ENCODE measurements at regions not wholly inside any gene's neighbourhood (a gene's known extent, or its start where the extent isn't known, plus 50 kb on each side); places are given as distances from the start of the nearest gene placed in this dataset.

DNA sequence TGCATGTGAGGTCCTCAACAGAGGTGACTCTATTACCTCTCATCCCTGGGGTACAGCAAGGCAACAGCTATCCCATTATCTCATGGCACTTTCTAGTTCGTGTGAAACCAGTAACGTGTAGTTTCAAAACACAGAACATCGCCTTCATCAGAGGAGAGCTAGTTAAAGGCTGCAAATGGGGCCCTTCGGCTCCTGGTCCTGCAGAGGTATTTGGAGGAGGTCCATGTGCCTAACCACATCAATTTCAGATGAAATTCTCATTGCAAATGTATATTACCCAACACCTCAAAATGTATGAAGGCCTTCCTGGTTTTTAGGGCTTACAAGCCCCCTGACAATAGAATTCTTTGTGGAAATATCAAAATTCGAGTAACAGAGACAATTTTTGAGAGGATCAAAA, 95.7 kb upstream of the PSMD7 start:
- TF ChIP-seq, protein P1, sequence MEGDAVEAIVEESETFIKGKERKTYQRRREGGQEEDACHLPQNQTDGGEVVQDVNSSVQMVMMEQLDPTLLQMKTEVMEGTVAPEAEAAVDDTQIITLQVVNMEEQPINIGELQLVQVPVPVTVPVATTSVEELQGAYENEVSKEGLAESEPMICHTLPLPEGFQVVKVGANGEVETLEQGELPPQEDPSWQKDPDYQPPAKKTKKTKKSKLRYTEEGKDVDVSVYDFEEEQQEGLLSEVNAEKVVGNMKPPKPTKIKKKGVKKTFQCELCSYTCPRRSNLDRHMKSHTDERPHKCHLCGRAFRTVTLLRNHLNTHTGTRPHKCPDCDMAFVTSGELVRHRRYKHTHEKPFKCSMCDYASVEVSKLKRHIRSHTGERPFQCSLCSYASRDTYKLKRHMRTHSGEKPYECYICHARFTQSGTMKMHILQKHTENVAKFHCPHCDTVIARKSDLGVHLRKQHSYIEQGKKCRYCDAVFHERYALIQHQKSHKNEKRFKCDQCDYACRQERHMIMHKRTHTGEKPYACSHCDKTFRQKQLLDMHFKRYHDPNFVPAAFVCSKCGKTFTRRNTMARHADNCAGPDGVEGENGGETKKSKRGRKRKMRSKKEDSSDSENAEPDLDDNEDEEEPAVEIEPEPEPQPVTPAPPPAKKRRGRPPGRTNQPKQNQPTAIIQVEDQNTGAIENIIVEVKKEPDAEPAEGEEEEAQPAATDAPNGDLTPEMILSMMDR (IDR thresholded peaks at IDR 0.05; ENCODE audit: control insufficient read depth, extremely low read depth, insufficient read depth): no peak
- no peak for DNase-seq (ENCODE audit: low read depth)
- no peak overlapping the region for H3K4me3 ChIP-seq (ENCODE audit: low read depth, low read length)

DNA sequence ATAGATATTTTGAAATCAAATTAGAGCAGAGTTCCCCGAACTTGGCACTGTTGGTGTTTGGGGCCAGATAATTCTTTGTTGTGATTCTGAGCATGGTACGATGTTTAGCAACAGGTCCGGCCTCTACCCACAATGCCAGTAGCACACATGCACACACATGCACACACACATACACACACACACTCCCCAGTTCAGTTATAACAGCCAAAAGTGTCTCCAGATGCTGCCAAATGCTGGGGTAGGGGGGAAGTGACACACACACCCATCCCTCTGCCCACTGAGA, 96.8 kb upstream of the PSMD7 start:
- no peak for DNase-seq (ENCODE audit: low read depth)
- TF ChIP-seq, protein P1 (IDR thresholded peaks at IDR 0.05; ENCODE audit: control insufficient read depth, extremely low read depth, insufficient read depth): no peak
- H3K4me3 ChIP-seq (ENCODE audit: low read depth, low read length): no peak overlapping the region

DNA sequence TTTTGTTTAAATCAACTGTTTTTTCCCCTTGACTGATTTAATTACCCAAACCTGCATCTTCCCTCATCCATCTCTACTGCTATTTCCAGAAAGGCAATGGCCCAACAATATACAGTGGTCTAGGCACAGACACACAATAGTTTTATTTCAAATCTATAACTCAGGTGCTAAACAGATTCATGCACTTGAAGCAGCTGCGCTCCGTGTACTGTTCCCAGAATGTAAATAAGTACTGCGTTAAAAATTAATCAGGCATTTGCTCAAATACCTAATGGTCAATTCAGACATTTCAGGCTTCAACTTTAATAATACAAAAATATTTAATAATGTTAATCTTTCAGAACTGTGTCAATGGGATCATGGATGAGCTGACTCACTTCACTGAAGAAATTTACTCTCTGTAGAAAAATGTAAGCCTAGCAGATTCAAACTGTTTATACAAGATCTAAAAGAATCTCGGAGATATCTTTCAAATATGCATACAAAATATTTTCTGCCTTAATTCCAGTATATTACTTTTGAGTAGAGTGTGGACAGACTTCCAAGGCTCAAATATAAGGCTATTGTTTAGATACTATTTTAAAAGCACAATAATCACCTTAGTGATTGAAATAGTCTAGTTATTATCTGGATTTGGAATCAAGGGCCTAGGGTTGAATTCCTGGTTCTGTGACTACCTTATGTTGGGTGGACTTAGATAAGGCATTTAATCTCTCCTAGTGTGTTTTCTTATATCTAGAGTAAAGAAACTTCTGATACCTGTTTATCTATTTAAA, 97.4 kb upstream of the PSMD7 start:
- no peak overlapping the region for H3K4me3 ChIP-seq (ENCODE audit: low read depth, low read length)
- TF ChIP-seq, protein P1 (IDR thresholded peaks at IDR 0.05; ENCODE audit: control insufficient read depth, extremely low read depth, insufficient read depth): no peak
- DNase-seq (ENCODE audit: low read depth): no peak

DNA sequence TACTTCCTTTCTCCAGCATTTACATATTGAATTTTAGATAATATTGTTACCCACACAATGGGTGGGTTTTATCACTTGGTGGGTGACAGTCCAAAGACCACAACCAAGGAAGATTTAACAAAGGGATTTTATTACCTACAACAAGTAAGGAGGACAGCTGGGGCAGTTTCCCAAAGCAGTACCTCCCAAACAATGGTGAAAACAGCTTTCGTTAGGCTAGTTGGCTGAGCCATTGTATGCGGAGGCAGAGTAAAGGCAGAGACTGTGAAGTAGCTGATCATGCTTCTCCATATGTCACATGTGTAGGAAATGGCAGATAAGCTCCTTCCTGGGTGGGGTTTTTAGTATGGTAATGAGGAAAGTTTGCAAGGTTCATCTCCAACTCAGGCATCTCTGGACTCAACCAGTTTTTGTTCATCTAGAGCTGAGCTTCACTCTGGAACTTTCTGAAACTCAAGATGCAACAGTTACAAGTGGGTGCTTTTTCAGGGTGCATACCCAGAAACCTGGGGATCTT, 104.3 kb upstream of the PSMD7 start:
- no peak for DNase-seq (ENCODE audit: low read depth)
- TF ChIP-seq, protein P1 (IDR thresholded peaks at IDR 0.05; ENCODE audit: control insufficient read depth, extremely low read depth, insufficient read depth): no peak
- H3K4me3 ChIP-seq (ENCODE audit: low read depth, low read length): no peak overlapping the region

DNA sequence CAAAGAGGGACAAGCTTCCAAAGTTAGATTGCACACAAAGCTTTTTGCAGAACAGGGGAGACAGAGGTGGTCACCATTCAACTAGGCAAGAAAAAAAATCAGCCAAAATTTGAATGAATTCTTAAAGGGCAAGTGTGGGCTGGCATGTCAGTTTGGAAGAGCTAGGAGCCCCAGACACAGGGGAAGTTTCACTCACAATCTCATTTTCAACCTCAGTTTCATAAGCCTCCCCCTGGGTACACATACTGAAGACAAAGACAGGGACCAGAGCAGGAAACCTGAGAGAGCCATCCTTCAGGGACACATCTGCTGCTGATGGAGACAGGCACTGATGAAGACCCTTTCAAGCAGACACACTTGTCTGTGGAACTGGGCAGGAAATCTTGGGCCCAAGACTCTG, 106.3 kb upstream of the PSMD7 start:
- DNase-seq (ENCODE audit: low read depth): no peak
- TF ChIP-seq, protein P1 (IDR thresholded peaks at IDR 0.05; ENCODE audit: control insufficient read depth, extremely low read depth, insufficient read depth): no peak
- H3K4me3 ChIP-seq (ENCODE audit: low read depth, low read length): no peak overlapping the region

DNA sequence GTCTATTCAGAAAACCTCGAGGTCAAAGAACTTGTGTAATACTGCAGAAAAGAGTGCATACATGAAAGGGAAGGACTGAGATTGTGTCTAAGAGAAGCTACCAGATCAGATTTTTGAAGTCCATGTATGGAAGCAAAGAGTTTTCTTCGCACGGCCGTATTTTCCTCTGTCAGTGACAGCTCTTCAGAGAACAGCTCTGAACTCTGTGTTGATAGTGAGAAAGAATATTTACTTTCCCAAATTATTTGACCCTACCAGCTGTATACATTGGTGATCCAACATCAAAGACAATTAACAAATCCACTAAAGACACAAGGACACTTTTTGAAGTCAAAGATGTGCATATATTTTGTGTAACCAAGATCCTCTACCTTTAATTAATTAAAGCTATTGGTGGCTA, 107.8 kb upstream of the PSMD7 start:
- no peak overlapping the region for H3K4me3 ChIP-seq (ENCODE audit: low read depth, low read length)
- TF ChIP-seq, protein P1 (IDR thresholded peaks at IDR 0.05; ENCODE audit: control insufficient read depth, extremely low read depth, insufficient read depth): no peak
- no peak for DNase-seq (ENCODE audit: low read depth)

DNA sequence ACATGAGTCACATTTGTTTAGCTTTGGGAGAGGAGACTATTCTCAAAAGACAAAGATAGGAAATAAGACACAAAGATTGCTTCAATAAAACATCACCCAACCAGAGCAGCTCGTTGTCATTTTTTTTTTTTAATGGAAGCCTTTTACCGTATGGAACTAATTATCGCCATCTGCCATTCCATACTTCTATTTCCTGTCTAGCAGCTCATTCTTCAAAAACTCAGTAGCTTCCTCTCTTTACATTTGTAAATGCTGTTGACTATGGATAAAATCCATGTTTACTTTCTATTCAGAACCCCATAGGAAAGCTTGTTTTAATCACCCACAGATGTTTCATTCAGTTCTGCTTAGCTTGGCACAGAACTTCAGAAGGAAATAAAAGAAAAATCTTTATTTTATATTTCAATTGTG, 110.0 kb upstream of the PSMD7 start:
- TF ChIP-seq, protein P1 (IDR thresholded peaks at IDR 0.05; ENCODE audit: control insufficient read depth, extremely low read depth, insufficient read depth): no peak
- no peak overlapping the region for H3K4me3 ChIP-seq (ENCODE audit: low read depth, low read length)
- DNase-seq (ENCODE audit: low read depth): no peak
